ENCODE measurements at regions not wholly inside any gene's neighbourhood (a gene's known extent, or its start where the extent isn't known, plus 50 kb on each side); places are given as distances from the start of the nearest gene placed in this dataset.

DNA sequence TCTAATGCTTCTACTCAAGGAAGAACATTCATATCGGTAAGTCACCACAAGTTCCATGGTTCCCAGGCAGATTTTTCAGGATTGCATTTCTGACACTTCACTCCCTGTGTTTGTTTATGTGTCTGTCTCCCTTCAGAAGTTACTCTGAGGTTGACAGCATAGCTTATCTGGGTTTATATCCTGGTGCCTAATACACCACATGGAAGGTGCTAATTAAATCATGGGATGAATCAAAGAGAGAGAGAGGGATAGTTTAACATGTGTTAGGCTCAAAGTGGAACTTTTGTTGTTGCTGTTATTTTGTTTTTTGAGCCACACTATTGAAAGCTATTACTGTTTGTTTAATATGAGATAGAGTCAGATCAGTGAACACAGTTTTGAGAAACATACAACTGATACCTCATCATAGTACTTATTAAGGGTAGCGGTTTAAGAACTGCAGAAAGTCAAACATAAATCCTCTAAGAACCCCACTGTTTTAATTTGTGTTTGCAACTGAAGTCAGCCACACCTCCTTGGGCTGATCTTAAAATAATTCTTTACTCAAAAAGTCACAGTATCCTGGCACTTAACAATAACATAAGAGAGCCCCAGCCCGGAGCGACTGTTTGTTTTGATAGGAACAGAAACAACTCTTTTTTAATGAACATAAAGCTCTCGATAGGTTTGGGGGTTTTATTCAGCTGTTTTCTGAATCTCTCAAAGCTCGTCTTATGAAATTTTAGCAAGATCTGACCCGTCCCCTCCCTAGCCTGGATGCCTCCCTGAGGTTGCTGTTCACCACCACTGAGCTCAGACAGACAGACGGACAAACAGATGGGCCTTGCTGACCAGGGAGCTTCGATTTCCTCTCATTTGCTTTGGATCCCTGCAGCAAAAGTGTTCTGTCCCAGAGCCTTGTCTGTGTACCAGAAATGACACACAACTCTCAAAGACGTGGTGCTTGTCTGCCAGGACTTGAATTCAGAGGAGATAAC is 98.3 kb upstream of the MYOCD start:
- TF ChIP-seq GATA1 (IDR thresholded peaks at IDR 0.05; ENCODE audit: low read depth, low read length): no peak
- no peak for TF ChIP-seq POLR2A (IDR thresholded peaks at IDR 0.05; ENCODE audit: low read length)
